ENCODE measurements at regions not wholly inside any gene's neighbourhood (a gene's known extent, or its start where the extent isn't known, plus 50 kb on each side); places are given as distances from the start of the nearest gene placed in this dataset.
A peak's percentile ranks its signal among the peaks of the same experiment; 100 is the strongest.

DNA sequence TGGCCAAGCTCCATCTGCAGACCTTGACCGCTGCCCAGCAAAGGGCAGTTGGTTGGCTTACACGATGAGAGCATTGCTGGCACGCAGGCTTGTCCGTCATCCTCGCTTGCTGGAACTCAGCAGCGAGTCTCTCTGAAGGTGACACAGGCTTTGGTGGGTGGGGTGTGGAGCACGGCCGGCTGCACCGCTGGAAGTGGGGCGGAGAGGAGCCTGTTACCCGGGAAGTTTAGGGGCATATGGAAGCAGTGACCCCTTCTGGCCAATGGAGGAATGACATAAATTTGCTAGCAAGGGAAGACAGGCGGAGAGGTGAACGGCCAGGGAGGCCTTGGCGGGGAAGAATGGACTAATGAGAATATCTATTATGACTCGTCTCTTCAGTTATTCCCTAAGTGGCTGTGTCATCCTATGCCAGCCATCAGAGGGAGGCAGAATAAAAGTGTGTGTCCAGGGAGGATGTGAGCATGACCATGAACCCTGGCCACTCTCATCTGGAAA is 65.9 kb upstream of the SDK2 start:
- TF ChIP-seq CTCF (IDR thresholded peaks at IDR 0.05) (peak; percentile 63 to 83 (median 79)), POLR2A (IDR thresholded peaks at IDR 0.05) (no peak)

Measured in right lobe of liver (tissue), 4 donors.